ENCODE measurements at regions not wholly inside any gene's neighbourhood (a gene's known extent, or its start where the extent isn't known, plus 50 kb on each side); places are given as distances from the start of the nearest gene placed in this dataset.

DNA sequence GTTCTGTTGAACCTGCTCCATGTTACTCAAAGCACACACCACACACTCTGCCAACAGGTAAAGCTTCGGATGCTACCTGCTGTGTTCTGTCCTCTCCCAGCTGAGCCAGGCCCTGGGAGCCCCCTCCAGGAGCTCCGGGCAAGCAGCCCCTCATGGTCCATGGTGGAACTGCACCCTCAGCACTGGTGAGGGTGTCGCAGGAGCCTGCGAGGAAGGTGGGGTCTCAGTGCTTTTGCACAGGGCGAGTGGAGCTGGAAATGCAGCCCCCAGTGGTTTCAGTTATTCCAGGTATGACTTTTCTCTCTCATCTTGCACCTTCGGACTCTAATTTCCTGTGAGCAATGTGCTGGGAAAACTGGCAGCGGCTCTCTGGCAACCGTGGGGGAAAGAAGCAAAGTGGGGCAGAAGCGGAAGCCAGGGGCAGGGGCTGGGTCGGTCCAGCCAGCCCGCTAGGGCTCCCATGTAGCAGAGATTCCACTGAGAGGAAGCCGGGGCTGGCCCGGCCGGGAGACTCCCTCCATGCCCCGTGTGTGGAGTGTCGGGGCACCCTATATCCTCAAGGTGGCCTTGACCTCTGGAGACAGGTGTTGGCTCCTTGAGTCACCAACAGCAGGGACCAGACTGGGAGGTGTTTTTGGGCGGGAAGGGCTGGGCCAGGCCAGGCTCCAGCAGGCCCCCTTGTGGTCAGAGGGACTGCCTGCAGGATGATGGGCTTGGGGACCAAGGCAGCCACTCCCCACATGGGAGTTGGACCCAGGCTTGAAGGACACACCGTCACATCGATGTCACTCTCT is 75.6 kb upstream of the PRSS3 start:
- TF ChIP-seq POLR2A (IDR thresholded peaks at IDR 0.05): no peak
- peak in 2 of 4 experiments; percentile 13 to 40 for TF ChIP-seq CTCF (IDR thresholded peaks at IDR 0.05)
